ENCODE measurements at regions not wholly inside any gene's neighbourhood (a gene's known extent, or its start where the extent isn't known, plus 50 kb on each side); places are given as distances from the start of the nearest gene placed in this dataset.
A peak's percentile ranks its signal among the peaks of the same experiment; 100 is the strongest.
"Not testable (repeated sequence)": the region's sequence is repeated elsewhere in the genome, so short reads cannot be mapped to it uniquely, and the experiment has no call there.

DNA sequence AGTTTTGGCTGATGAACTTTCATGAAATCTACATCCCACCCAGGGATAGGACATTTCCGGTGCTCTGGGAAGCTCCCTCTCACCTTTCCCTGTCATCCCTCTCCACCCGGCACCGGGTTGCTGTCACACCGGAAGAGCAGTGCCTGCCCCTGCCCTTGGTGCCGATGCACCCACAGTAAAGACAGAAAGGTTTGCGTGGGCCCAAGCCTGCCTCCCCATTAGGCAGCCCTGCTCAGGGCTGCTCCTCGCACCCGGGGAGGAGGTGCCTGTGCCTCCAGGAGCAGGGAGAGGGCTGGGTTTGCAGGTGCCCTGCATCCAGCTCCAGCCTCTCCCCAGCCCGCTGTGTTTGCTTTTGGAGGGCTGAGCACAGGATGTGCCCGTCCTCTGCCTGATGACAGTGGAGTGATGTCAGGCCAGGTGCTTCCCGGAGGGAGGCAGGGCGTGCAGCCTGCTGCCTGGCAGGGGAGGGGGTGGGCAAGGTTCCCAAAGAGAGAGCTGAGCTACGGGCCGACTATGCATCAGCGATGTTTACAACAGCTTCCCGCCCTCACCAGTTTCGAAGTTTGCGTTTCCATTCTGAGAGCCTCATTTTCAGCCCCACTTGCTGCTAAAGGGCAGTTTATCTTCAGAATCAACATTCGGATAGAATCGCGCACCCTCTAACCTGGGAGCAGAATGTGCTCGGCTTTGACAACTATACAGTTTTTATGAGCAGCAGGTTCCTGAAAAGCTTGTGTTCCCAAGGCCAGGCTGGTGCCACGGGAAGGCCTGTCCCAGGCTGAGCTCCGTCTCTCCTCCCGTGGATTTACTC is 83.2 kb upstream of the CLDN5 start:
- H3K27me3 ChIP-seq (ENCODE audit: control insufficient read depth in 2 of 2, insufficient read depth in 1 of 2, low read length in 1 of 2) = peaks cover 0 to 3% of the 10 kb centered on the region in 2 donors
- H3K9me3 ChIP-seq (ENCODE audit: control insufficient read depth in 2 of 2, insufficient read depth in 1 of 2, low read length in 1 of 2) = no peaks in the 10 kb centered on the region
- no peak overlapping the region for H3K4me3 ChIP-seq (ENCODE audit: low read length in 2 of 2)
- no peaks in the 10 kb centered on the region for H3K36me3 ChIP-seq (ENCODE audit: control insufficient read depth in 2 of 2, insufficient read depth in 2 of 2, low read length in 1 of 2)
- 36% methylated on average over 25 of the region's 25 CpGs for WGBS
- peak overlapping the region; percentile 69 for H3K27ac ChIP-seq (ENCODE audit: low read depth in 1 of 2, low read length in 1 of 2)
- peaks cover 15 to 34% of the 10 kb centered on the region in 2 donors for H3K4me1 ChIP-seq (ENCODE audit: control insufficient read depth in 2 of 2, insufficient read depth in 2 of 2, low read length in 2 of 2)
- peak in 5 of 9 donors; percentile 24 to 70 (median 43) for DNase-seq (ENCODE audit: low read depth in 6 of 9, low spot score in 9 of 9)

DNA sequence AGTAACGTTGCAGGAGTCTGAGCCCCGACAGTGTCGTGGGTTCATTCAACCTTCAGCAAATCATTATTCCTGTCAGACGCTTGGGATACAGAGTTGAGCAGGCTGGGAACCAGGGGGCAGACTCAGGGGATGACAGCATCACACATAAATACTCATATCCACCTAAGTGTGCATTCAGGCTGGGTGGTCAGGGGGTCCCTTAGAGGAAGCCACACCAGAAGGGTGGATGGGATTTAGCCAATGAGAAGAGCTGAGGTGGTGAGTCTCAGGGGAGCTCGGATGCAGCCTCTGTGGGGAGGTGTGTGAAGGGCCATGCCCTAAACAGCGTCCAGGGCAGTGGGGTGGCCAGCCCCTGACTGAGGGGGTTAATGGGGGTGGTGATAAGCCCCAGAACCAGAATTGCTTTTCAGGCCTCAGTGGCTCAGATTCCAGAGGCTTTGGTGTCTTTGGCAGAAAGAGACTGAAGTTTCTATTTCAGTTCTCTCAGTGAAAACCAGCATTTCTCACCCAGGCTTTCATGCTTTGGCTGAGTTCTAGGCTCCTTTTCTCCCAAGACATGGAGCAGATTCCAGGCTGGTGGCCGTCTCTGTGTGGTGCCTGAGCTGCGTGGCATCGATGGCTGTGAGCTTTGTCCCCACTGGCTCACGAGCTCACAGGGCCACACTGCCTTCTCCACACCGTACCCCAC is 83.9 kb upstream of the CLDN5 start:
- Histone ChIP-seq H3K27ac (ENCODE audit: low read depth in 1 of 2, low read length in 1 of 2) (peak overlapping the region; percentile 50 to 69), H3K4me3 (ENCODE audit: low read length in 2 of 2) (no peak overlapping the region), H3K9me3 (ENCODE audit: control insufficient read depth in 2 of 2, insufficient read depth in 1 of 2, low read length in 1 of 2) (peaks cover 0 to under 1% of the 10 kb centered on the region in 2 donors), H3K27me3 (ENCODE audit: control insufficient read depth in 2 of 2, insufficient read depth in 1 of 2, low read length in 1 of 2) (peaks cover 0 to 3% of the 10 kb centered on the region in 2 donors), H3K36me3 (ENCODE audit: control insufficient read depth in 2 of 2, insufficient read depth in 2 of 2, low read length in 1 of 2) (no peaks in the 10 kb centered on the region), H3K4me1 (ENCODE audit: control insufficient read depth in 2 of 2, insufficient read depth in 2 of 2, low read length in 2 of 2) (peaks cover 15 to 34% of the 10 kb centered on the region in 2 donors)
- no peak for DNase-seq (ENCODE audit: low read depth in 6 of 9, low spot score in 9 of 9)
- WGBS = 94% methylated on average over 11 of the region's 11 CpGs

DNA sequence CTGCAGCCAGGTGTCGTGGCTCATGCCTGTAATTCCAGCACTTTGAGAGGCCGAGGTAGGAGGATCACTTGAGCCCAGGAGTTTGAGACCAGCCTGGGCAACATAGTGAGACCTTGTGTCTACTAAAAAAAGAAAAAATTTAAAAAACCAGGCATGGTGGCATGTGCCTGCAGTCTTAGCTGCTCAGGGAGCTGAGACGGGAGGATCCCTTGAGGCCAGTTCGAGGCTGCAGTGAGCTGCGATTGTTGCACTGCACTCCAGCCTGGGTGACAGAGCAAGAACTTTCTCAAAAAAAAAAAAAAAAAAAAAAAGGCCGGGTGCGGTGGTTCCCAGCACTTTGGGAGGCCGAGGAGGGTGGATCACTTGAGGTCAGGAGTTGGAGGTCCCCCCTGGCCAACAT is 85.5 kb upstream of the CLDN5 start:
- not testable (repeated sequence) for H3K27me3 ChIP-seq (ENCODE audit: control insufficient read depth in 2 of 2, insufficient read depth in 1 of 2, low read length in 1 of 2); H3K27ac ChIP-seq (ENCODE audit: low read depth in 1 of 2, low read length in 1 of 2); H3K4me3 ChIP-seq (ENCODE audit: low read length in 2 of 2); H3K9me3 ChIP-seq (ENCODE audit: control insufficient read depth in 2 of 2, insufficient read depth in 1 of 2, low read length in 1 of 2); DNase-seq (ENCODE audit: low read depth in 6 of 9, low spot score in 9 of 9); H3K36me3 ChIP-seq (ENCODE audit: control insufficient read depth in 2 of 2, insufficient read depth in 2 of 2, low read length in 1 of 2)
- WGBS = 89% methylated on average over 8 of the region's 8 CpGs
- H3K4me1 ChIP-seq (ENCODE audit: control insufficient read depth in 2 of 2, insufficient read depth in 2 of 2, low read length in 2 of 2) = peaks cover 15 to 31% of the 10 kb centered on the region in 2 donors

DNA sequence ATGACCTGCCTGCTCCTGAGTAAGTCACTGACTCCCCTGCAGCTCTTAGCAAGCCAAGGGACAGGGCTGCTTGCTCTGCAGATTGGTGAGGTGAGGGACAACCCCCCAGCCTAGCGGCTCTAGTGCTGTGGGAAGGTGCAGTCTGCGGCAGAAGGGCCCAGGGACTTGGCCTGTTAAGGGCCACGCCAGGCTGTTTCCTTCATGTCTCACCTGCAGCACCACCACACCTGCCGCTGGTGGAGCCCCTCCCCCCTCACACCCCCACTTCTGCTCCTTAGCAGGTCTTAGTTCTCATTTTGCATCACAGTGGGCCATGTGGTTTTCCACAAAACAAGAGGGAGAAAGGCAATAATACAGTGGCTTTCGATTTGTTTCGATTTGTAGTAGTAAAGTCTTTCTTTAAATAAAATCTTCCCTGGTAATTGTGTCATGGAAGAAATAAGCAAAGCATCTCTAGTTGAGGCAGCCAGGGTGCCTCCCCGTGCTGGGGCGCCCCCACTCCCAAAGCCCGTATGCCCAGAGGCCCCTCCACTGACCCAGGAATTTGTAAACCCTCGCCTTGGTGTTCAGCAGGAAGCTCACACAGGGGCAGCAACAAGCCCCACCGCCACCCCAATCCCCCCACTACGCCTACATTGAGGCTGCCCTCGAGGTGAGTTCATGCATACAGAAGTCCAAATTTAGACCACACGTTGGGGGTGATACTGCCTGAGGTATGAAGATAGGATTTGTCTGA is 86.5 kb upstream of the CLDN5 start:
- 48% methylated on average over 14 of the region's 14 CpGs for WGBS
- peaks cover 0 to 1% of the 10 kb centered on the region in 2 donors for H3K9me3 ChIP-seq (ENCODE audit: control insufficient read depth in 2 of 2, insufficient read depth in 1 of 2, low read length in 1 of 2)
- H3K4me1 ChIP-seq (ENCODE audit: control insufficient read depth in 2 of 2, insufficient read depth in 2 of 2, low read length in 2 of 2) = peaks cover 15 to 31% of the 10 kb centered on the region in 2 donors
- H3K4me3 ChIP-seq (ENCODE audit: low read length in 2 of 2) = no peak overlapping the region
- DNase-seq (ENCODE audit: low read depth in 6 of 9, low spot score in 9 of 9) = no peak
- H3K27ac ChIP-seq (ENCODE audit: low read depth in 1 of 2, low read length in 1 of 2) = peak overlapping the region in 1 of 2 donors; percentile 46
- peaks cover 0 to 3% of the 10 kb centered on the region in 2 donors for H3K27me3 ChIP-seq (ENCODE audit: control insufficient read depth in 2 of 2, insufficient read depth in 1 of 2, low read length in 1 of 2)
- H3K36me3 ChIP-seq (ENCODE audit: control insufficient read depth in 2 of 2, insufficient read depth in 2 of 2, low read length in 1 of 2) = no peaks in the 10 kb centered on the region

DNA sequence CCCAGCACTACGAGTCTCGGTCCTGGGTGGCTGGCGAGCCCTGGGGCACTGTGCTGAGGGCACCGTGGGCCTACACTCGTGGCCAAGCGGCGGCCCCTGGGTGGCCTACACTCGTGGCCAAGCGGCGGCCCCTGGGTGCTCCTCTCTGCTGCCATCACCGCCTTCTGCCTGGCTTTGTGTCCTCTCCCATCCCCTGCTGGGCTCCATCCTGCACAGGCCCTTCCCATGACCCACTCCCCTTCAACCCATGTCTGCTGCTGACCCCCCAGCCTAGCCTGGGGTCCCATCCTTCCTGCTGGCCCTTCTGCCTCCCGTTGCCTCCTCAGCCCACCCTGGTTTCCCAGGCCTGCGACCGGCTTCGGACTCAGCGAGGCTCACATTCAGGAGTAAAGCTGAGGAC is 87.4 kb upstream of the CLDN5 start:
- no peak overlapping the region for H3K27ac ChIP-seq (ENCODE audit: low read depth in 1 of 2, low read length in 1 of 2)
- peaks cover 15 to 25% of the 10 kb centered on the region in 2 donors for H3K4me1 ChIP-seq (ENCODE audit: control insufficient read depth in 2 of 2, insufficient read depth in 2 of 2, low read length in 2 of 2)
- WGBS = 98% methylated on average over 16 of the region's 16 CpGs
- H3K4me3 ChIP-seq (ENCODE audit: low read length in 2 of 2) = no peak overlapping the region
- H3K27me3 ChIP-seq (ENCODE audit: control insufficient read depth in 2 of 2, insufficient read depth in 1 of 2, low read length in 1 of 2) = peaks cover 0 to 3% of the 10 kb centered on the region in 2 donors
- H3K36me3 ChIP-seq (ENCODE audit: control insufficient read depth in 2 of 2, insufficient read depth in 2 of 2, low read length in 1 of 2) = no peaks in the 10 kb centered on the region
- DNase-seq (ENCODE audit: low read depth in 6 of 9, low spot score in 9 of 9) = no peak
- H3K9me3 ChIP-seq (ENCODE audit: control insufficient read depth in 2 of 2, insufficient read depth in 1 of 2, low read length in 1 of 2) = peaks cover 0 to 1% of the 10 kb centered on the region in 2 donors

DNA sequence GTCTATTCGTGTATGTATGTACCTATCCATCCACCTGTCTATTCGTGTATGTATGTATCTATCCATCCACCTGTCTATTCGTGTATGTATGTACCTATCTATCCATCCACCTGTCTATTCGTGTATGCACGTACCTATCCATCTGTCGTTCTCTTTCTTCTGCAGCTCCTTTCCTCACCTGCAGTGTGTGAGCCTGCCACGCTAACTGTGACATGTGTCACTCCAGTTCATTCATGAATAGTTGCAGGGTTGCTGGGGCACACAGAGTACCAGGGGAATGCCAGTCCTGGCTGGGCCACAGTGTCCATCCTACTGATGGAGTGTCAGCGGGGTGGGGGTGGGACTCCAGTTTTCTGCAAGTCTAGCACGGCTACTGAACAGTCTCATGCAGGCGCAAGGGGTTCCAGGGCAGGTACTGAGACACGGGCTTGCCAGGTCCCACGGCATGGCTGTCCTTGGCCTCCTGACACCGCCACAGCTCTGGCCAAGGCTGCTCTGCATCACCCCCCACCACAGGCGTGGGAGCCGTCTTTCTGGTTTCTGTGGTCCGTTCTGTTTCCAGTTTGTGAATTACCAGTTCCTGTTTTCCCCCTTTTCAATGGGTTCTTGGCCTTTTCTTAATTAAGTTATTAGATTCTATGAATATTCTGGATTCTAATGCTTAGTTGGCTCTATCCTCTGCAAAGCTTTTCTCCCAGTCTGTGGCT is 88.8 kb upstream of the CLDN5 start:
- no peak for DNase-seq (ENCODE audit: low read depth in 6 of 9, low spot score in 9 of 9)
- WGBS = 69% methylated on average over 16 of the region's 16 CpGs
- H3K9me3 ChIP-seq (ENCODE audit: control insufficient read depth in 2 of 2, insufficient read depth in 1 of 2, low read length in 1 of 2) = peaks cover 0 to 1% of the 10 kb centered on the region in 2 donors
- H3K27me3 ChIP-seq (ENCODE audit: control insufficient read depth in 2 of 2, insufficient read depth in 1 of 2, low read length in 1 of 2) = no peaks in the 10 kb centered on the region
- H3K36me3 ChIP-seq (ENCODE audit: control insufficient read depth in 2 of 2, insufficient read depth in 2 of 2, low read length in 1 of 2) = no peaks in the 10 kb centered on the region
- H3K27ac ChIP-seq (ENCODE audit: low read depth in 1 of 2, low read length in 1 of 2) = no peak overlapping the region
- peaks cover 5 to 11% of the 10 kb centered on the region in 2 donors for H3K4me1 ChIP-seq (ENCODE audit: control insufficient read depth in 2 of 2, insufficient read depth in 2 of 2, low read length in 2 of 2)
- H3K4me3 ChIP-seq (ENCODE audit: low read length in 2 of 2) = no peak overlapping the region

DNA sequence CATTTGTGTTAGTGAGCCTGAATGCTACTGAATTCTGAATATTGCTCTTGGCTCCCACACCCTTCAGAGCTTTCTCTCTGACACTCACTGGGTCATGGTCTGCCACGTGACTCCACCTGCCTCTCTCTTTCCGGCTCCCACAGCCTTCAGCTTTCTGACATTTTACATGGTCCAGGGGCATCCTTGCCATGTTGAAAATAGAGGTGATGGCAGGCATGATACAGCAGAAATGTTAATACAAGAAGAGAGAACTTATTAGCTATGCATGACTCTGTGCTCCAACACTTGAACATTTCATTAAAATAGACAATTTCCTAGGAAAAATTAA is 90.3 kb upstream of the CLDN5 start:
- no peaks in the 10 kb centered on the region for H3K27me3 ChIP-seq (ENCODE audit: control insufficient read depth in 2 of 2, insufficient read depth in 1 of 2, low read length in 1 of 2)
- H3K4me1 ChIP-seq (ENCODE audit: control insufficient read depth in 2 of 2, insufficient read depth in 2 of 2, low read length in 2 of 2) = peaks cover 5 to 16% of the 10 kb centered on the region in 2 donors
- peaks cover 0 to 1% of the 10 kb centered on the region in 2 donors for H3K9me3 ChIP-seq (ENCODE audit: control insufficient read depth in 2 of 2, insufficient read depth in 1 of 2, low read length in 1 of 2)
- no peaks in the 10 kb centered on the region for H3K36me3 ChIP-seq (ENCODE audit: control insufficient read depth in 2 of 2, insufficient read depth in 2 of 2, low read length in 1 of 2)
- WGBS = 74% methylated on average over 2 of the region's 2 CpGs
- H3K27ac ChIP-seq (ENCODE audit: low read depth in 1 of 2, low read length in 1 of 2) = no peak overlapping the region
- H3K4me3 ChIP-seq (ENCODE audit: low read length in 2 of 2) = no peak overlapping the region
- DNase-seq (ENCODE audit: low read depth in 6 of 9, low spot score in 9 of 9) = no peak

DNA sequence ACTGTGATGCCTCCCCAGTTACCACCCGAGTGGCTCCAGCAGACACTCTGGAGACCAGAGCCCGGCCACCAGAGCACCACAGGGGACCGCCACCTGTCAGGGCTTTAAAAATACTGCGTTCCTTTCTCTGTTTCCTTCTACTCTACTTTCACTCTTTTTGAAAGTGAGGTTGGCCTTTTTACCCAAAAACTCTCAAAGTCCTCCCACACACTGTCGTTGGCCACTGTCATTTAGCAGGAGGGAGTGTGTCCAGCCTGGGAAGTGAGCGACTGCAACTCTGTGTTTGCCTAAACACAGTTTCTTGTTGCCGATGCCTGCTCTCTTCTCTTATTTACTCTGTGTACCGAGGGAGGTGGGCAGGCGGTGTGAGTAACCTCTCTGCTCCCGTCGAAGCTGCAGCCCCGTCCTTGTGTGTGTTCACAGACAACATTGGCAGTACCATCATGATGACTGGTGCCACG is 90.8 kb upstream of the CLDN5 start:
- Histone ChIP-seq H3K4me1 (ENCODE audit: control insufficient read depth in 2 of 2, insufficient read depth in 2 of 2, low read length in 2 of 2) (peaks cover 5 to 19% of the 10 kb centered on the region in 2 donors), H3K27me3 (ENCODE audit: control insufficient read depth in 2 of 2, insufficient read depth in 1 of 2, low read length in 1 of 2) (no peaks in the 10 kb centered on the region), H3K9me3 (ENCODE audit: control insufficient read depth in 2 of 2, insufficient read depth in 1 of 2, low read length in 1 of 2) (peaks cover 0 to 1% of the 10 kb centered on the region in 2 donors), H3K4me3 (ENCODE audit: low read length in 2 of 2) (no peak overlapping the region), H3K27ac (ENCODE audit: low read depth in 1 of 2, low read length in 1 of 2) (no peak overlapping the region), H3K36me3 (ENCODE audit: control insufficient read depth in 2 of 2, insufficient read depth in 2 of 2, low read length in 1 of 2) (no peaks in the 10 kb centered on the region)
- DNase-seq (ENCODE audit: low read depth in 6 of 9, low spot score in 9 of 9) = no peak
- 94% methylated on average over 13 of the region's 13 CpGs for WGBS

All from thymus (tissue), 11 donors.